Transverse colon (tissue), 4 donors: ENCODE measurements at regions not wholly inside any gene's neighbourhood (a gene's known extent, or its start where the extent isn't known, plus 50 kb on each side); places are given as distances from the start of the nearest gene placed in this dataset.

ENCODE experiments used
- DNase-seq: peaks from one replicate; pipeline ENCODE4 v3.0.0-alpha.2; 2019
- H3K27ac ChIP-seq, 4 donors: fragments of 200-600 bp; sonication (generic); 2 replicates each; pipeline ENCODE4 v1.5.1; 2016 to 2018; ENCODE audit warnings: inconsistent platforms in 4 of 4
- H3K27me3 ChIP-seq: fragments of 200-600 bp; sonication (generic); 2 replicates; pipeline ENCODE4 v1.5.1; 2017; ENCODE audit warnings: inconsistent platforms
- H3K36me3 ChIP-seq, 4 donors: fragments of 200-600 bp; sonication (generic); 2 replicates each; pipeline ENCODE4 v1.5.1; 2017 to 2019; ENCODE audit warnings: inconsistent platforms in 4 of 4
- H3K4me1 ChIP-seq, 4 donors: fragments of 200-600 bp; sonication (generic); 2 replicates each; pipeline ENCODE4 v1.5.1; 2017 to 2020; ENCODE audit warnings: inconsistent platforms in 4 of 4
- H3K4me3 ChIP-seq, 4 donors: fragments of 200-600 bp; sonication (generic); 1 replicate in 1 of 4; 2 replicates in 3 of 4; pipeline versions ENCODE4 v1.5.1 to v1.6.1; 2017 to 2019; ENCODE audit warnings: inconsistent platforms in 4 of 4
- H3K9me3 ChIP-seq, 2 donors: fragments of 200-600 bp; sonication (generic); 2 replicates each; pipeline ENCODE4 v1.5.1; 2017 to 2019; ENCODE audit warnings: inconsistent platforms in 2 of 2
- EP300 ChIP-seq: sonication (generic); formaldehyde crosslinking; IDR thresholded peaks from one replicate; pipeline ENCODE4 v1.6.1; 2017; ENCODE audit warnings: antibody characterized with exemption, low read depth
- POLR2A ChIP-seq: fragments of 450-650 bp; IDR thresholded peaks from one replicate; pipeline ENCODE4 v1.6.1; 2016; ENCODE audit warnings: antibody characterized with exemption, mild to moderate bottlenecking, moderate library complexity
- POLR2AphosphoS5 ChIP-seq, 3 donors: sonication (generic); formaldehyde crosslinking; IDR thresholded peaks; one replicate each; pipeline ENCODE4 v1.6.1; 2016; ENCODE audit warnings: antibody characterized with exemption in 3 of 3
- WGBS, 2 donors: methylation state at CpG; one replicate each; pipeline ENCODE4 v1.1.5; 2018; ENCODE audit warnings: low coverage in 1 of 2; 5-methylcytosine and 5-hydroxymethylcytosine counted together
- in situ Hi-C, 4 donors: fragments of 200-750 bp; cut with MboI; loops; one replicate each; pipeline versions ENCODE4 v1.15.0 to v1.15.1; 2017; ENCODE audit warnings: low sequenced_read_pairs in 3 of 4, low pct_ligation_motif_present in 1 of 4, low pct_unique_long_range_greater_than_20kb in 1 of 4
- intact Hi-C: fragments of 100-400 bp; cut with DNase I; formaldehyde crosslinking; loops from one replicate; pipeline ENCODE4 v1.15.1; 2023; ENCODE audit warnings: low total_unique reads
- TF ChIP-seq, protein P1 (sequence below), 5 experiments: fragments of 200-600 bp in 3 of 5; fragments of 450-650 bp in 2 of 5; sonication (generic) in 3 of 5; IDR thresholded peaks; 1 replicate in 2 of 5; 2 replicates in 3 of 5; pipeline ENCODE4 v1.5.1; 2016 to 2017; ENCODE audit warnings: antibody characterized with exemption in 5 of 5, inconsistent platforms in 3 of 5, mild to moderate bottlenecking in 2 of 5, moderate library complexity in 1 of 5

DNA sequence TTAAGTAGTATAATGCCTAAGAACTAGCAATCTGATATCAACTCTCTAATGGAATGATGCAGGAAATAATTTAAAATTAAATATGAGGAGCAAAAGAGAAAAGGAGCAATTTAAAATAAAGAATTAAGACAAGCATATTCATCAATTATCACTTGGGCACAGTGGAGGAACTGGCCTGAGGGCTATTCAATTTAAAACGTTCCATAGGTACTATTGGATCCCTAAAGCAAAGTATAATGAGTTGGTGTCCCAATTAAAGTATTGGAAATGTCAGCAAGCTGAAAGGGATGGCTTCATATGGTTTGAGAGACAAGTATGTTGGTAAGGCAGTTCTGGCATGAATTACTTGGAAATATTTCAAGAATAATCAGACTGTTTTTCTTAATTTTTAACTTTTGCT is 2064.1 kb upstream of the TENM3 start:
- Histone ChIP-seq H3K27ac (no peak overlapping the region), H3K27me3 (no peaks in the 10 kb centered on the region), H3K4me1 (no peaks in the 10 kb centered on the region), H3K36me3 (no peaks in the 10 kb centered on the region), H3K4me3 (no peak overlapping the region), H3K9me3 (no peaks in the 10 kb centered on the region)
- DNase-seq, result no peak
- WGBS, 2 donors, result 20 to 58% methylated on average over 1 of the region's 1 CpG
- TF ChIP-seq POLR2A (no peak), EP300 (no peak), POLR2AphosphoS5 (IDR thresholded peaks at IDR 0.05) (no peak)
- TF ChIP-seq, protein P1, sequence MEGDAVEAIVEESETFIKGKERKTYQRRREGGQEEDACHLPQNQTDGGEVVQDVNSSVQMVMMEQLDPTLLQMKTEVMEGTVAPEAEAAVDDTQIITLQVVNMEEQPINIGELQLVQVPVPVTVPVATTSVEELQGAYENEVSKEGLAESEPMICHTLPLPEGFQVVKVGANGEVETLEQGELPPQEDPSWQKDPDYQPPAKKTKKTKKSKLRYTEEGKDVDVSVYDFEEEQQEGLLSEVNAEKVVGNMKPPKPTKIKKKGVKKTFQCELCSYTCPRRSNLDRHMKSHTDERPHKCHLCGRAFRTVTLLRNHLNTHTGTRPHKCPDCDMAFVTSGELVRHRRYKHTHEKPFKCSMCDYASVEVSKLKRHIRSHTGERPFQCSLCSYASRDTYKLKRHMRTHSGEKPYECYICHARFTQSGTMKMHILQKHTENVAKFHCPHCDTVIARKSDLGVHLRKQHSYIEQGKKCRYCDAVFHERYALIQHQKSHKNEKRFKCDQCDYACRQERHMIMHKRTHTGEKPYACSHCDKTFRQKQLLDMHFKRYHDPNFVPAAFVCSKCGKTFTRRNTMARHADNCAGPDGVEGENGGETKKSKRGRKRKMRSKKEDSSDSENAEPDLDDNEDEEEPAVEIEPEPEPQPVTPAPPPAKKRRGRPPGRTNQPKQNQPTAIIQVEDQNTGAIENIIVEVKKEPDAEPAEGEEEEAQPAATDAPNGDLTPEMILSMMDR (IDR thresholded peaks at IDR 0.05), result no peak
- intact Hi-C loops (no loop called here), in situ Hi-C loops (no loop called here)

DNA sequence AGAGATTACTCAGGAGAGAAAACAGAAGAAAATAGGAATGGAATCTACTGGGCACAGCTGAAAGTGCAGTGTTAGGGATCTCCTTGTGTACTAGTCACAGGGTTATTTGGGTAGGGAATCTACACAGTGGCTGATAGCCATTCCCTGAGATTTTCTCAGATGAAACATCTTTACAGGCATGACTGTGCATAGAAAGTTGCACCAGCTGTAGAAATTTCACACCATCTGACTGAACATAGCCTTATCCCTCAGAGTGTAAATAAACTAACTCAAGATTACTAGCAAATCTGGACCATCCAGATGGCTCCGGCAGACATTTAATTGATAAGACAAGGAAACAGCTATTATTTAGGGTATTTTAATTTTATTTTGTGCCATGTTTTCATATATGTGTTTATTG is 2053.5 kb upstream of the TENM3 start:
- Histone ChIP-seq H3K4me3 (no peak overlapping the region), H3K4me1 (no peaks in the 10 kb centered on the region), H3K9me3 (no peaks in the 10 kb centered on the region), H3K27ac (no peak overlapping the region), H3K36me3 (no peaks in the 10 kb centered on the region), H3K27me3 (no peaks in the 10 kb centered on the region)
- TF ChIP-seq EP300 (no peak), POLR2AphosphoS5 (IDR thresholded peaks at IDR 0.05) (no peak), POLR2A (no peak)
- TF ChIP-seq, protein P1 (IDR thresholded peaks at IDR 0.05), result no peak
- in situ Hi-C loops (no loop called here), intact Hi-C loops (no loop called here)
- DNase-seq, result no peak
- WGBS, 2 donors, result 86 to 90% methylated on average over 1 of the region's 1 CpG

DNA sequence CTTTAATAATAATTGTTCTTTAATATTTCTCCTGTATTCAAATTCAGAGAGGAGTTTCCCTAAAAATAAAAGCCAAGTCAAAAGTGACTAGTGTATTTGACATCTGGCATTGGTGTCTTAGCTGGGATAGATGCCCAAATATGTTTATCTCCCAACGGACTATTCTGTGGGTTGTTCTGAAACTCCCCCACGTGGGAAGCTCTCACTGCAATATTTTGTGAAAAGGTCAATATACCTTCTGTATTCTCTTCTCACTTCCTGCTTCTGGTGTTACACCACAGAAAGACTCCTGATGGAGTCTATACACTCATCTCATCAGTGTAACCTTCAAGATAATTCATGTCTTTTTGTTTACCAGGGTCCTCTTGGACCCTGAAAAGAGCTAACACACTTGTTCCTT is 2052.8 kb upstream of the TENM3 start:
- DNase-seq, result no peak
- no peaks in the 10 kb centered on the region for H3K9me3 ChIP-seq
- in situ Hi-C loops, result no loop called here
- H3K27me3 ChIP-seq, result no peaks in the 10 kb centered on the region
- no peaks in the 10 kb centered on the region for H3K36me3 ChIP-seq
- H3K4me3 ChIP-seq, result no peak overlapping the region
- H3K4me1 ChIP-seq, result no peaks in the 10 kb centered on the region
- no peak overlapping the region for H3K27ac ChIP-seq
- intact Hi-C loops, result no loop called here
- 0 to 18% methylated on average over 2 of the region's 2 CpGs for whole genome bisulfite sequencing, 2 donors
- TF ChIP-seq POLR2AphosphoS5 (IDR thresholded peaks at IDR 0.05) (no peak), POLR2A (no peak), EP300 (no peak)
- TF ChIP-seq, protein P1 (IDR thresholded peaks at IDR 0.05), result no peak

DNA sequence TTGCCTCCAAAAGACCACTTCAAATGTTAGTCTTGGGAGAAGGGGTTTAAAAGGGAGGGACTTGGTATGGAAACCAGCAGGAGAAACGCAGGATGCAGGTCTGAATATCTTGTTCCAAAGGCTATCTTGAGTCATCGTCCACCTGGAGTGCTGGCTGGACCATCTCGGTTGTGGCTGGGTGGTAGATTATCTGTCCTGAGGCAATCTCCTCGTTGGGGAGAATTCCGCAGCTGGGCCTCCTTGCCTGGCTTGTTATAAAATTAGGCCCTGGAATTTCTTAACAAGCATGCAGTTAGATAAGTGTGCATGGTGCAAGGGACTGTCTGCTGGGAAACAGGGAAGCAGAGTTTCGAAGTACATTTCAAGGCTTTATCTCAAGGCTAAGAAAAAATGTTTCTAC is 2045.7 kb upstream of the TENM3 start:
- TF ChIP-seq, protein P1 (IDR thresholded peaks at IDR 0.05), result no peak
- no peak for TF ChIP-seq EP300
- no peak for TF ChIP-seq POLR2AphosphoS5 (IDR thresholded peaks at IDR 0.05)
- TF ChIP-seq POLR2A, result no peak
- DNase-seq, result no peak
- no peaks in the 10 kb centered on the region for H3K9me3 ChIP-seq

More for the DNA sequence above, 2045.7 kb upstream of the TENM3 start:
- 49 to 69% methylated on average over 2 to 6 of the region's 6 CpGs for WGBS, 2 donors
- Histone ChIP-seq H3K4me1 (no peaks in the 10 kb centered on the region), H3K36me3 (no peaks in the 10 kb centered on the region), H3K4me3 (no peak overlapping the region), H3K27ac (no peak overlapping the region), H3K27me3 (no peaks in the 10 kb centered on the region)
- intact Hi-C loops (no loop called here), in situ Hi-C loops (no loop called here)
